HFFc6 (cell line): ENCODE measurements at regions not wholly inside any gene's neighbourhood (a gene's known extent, or its start where the extent isn't known, plus 50 kb on each side); places are given as distances from the start of the nearest gene placed in this dataset.

ENCODE experiments used
- DNase-seq: peaks from one replicate; pipeline ENCODE4 v3.0.0-alpha.2; 2018
- H3K27ac Mint-ChIP-seq: 2 replicates; pipeline ENCODE4 v1.8.0; 2020; ENCODE audit warnings: mild to moderate bottlenecking, mixed read lengths
- H3K27me3 Mint-ChIP-seq: 2 replicates; pipeline ENCODE4 v1.8.0; 2021; ENCODE audit warnings: mild to moderate bottlenecking, moderate library complexity, mixed read lengths; ENCODE audit not compliant: insufficient read depth
- H3K36me3 Mint-ChIP-seq: 2 replicates; pipeline ENCODE4 v1.8.0; 2021; ENCODE audit warnings: low read depth, mixed read lengths
- H3K4me1 Mint-ChIP-seq: 2 replicates; pipeline ENCODE4 v1.8.0; 2020; ENCODE audit warnings: low read depth, mixed read lengths
- H3K4me3 Mint-ChIP-seq: 2 replicates; pipeline ENCODE4 v1.8.0; 2020; ENCODE audit warnings: mild to moderate bottlenecking, moderate library complexity, mixed read lengths
- H3K9me3 Mint-ChIP-seq: 2 replicates; pipeline ENCODE4 v1.8.0; 2020; ENCODE audit warnings: mild to moderate bottlenecking, mixed read lengths
- TF ChIP-seq, protein P1 (sequence below): fragments of 200-600 bp; sonication (generic); IDR thresholded peaks from 2 replicates; pipeline ENCODE4 v1.5.0; 2021; ENCODE audit warnings: antibody characterized with exemption, mild to moderate bottlenecking

DNA sequence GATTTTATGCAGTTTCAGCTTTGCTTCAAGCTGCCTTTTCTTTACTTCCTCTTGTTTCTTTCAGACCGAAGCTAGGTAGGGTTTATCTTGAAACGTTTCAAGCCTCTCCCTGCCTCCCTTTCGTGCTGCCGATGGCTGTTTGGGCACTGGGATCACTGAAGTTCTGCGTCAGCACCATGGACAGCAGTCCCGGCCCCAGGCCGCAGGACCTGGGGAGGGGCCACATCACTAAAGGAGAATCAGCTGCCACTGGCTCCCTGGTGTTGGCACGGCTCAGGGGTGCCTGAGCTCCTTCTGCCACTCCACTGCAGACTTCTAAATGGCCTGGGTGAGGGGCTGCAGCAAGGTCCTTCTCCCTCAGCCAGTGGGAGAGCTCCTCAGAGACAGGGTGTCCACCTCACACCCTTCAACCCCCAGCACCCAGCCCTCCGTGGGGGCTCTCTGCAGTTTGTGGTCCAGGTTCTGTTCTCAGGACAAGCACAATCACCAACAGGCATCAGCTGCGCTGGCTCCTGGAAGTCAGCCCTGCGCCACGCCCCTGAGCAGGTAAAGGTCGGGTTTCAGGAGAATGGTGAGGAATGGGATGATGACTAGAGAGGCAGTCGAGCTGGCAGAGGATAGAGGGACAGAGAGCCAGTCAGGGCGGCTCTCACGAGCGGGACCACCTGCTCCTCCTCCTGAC lies 387.2 kb downstream of the TCERG1L start:
- Mint-ChIP-seq H3K27ac (no peak overlapping the region), H3K4me1 (no peaks in the 10 kb centered on the region), H3K36me3 (no peaks in the 10 kb centered on the region), H3K4me3 (no peak overlapping the region), H3K27me3 (no peaks in the 10 kb centered on the region), H3K9me3 (peaks cover 20% of the 10 kb centered on the region)
- TF ChIP-seq, protein P1, sequence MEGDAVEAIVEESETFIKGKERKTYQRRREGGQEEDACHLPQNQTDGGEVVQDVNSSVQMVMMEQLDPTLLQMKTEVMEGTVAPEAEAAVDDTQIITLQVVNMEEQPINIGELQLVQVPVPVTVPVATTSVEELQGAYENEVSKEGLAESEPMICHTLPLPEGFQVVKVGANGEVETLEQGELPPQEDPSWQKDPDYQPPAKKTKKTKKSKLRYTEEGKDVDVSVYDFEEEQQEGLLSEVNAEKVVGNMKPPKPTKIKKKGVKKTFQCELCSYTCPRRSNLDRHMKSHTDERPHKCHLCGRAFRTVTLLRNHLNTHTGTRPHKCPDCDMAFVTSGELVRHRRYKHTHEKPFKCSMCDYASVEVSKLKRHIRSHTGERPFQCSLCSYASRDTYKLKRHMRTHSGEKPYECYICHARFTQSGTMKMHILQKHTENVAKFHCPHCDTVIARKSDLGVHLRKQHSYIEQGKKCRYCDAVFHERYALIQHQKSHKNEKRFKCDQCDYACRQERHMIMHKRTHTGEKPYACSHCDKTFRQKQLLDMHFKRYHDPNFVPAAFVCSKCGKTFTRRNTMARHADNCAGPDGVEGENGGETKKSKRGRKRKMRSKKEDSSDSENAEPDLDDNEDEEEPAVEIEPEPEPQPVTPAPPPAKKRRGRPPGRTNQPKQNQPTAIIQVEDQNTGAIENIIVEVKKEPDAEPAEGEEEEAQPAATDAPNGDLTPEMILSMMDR = no peak
- no peak for DNase-seq

DNA sequence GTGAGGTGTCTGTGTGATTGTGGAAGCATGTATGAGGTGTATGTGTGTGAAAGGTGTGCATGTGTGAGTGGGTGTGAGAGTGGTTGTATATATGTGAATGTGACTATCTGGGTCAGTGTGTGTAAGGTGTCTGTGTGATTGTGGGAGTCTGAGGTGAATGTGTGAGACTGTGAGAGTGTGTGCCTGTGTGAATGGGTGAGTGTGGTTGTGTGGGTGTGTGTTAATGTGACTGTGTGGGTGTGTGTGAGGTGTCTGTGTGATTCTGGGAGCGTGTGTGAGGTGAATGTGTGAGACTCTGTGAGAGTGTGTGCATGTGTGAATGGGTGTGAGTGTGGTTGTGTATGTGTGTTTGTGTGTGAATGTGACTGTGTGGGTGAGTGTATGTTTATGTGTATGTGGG lies 385.1 kb downstream of the TCERG1L start:
- Mint-ChIP-seq H3K9me3 (peaks cover 22% of the 10 kb centered on the region), H3K4me3 (no peak overlapping the region), H3K27me3 (no peaks in the 10 kb centered on the region), H3K4me1 (no peaks in the 10 kb centered on the region), H3K27ac (no peak overlapping the region), H3K36me3 (no peaks in the 10 kb centered on the region)
- no peak for DNase-seq
- TF ChIP-seq, protein P1 = no peak

DNA sequence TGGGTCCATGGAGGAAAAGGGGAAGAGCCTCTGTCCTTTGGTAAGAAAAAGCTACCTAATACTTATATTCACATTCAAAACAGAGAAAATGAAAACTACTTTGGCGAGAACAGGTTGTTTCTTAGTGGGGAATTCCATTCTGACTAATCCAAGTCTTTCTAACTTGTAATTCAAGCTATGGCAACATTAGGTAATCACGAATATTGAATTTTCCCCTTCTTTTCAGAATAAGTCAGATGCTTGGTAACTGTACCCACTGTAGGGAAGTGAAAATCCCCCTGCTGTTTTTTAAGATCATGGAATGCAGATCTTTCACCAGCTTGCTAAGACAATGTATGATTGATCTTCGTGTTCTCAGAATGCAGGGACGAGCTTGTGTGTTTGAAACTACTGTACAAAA lies 384.4 kb downstream of the TCERG1L start:
- Mint-ChIP-seq H3K27ac (no peak overlapping the region), H3K9me3 (peaks cover 29% of the 10 kb centered on the region), H3K36me3 (no peaks in the 10 kb centered on the region), H3K4me1 (no peaks in the 10 kb centered on the region), H3K27me3 (no peaks in the 10 kb centered on the region), H3K4me3 (no peak overlapping the region)
- DNase-seq = no peak
- TF ChIP-seq, protein P1 = no peak

DNA sequence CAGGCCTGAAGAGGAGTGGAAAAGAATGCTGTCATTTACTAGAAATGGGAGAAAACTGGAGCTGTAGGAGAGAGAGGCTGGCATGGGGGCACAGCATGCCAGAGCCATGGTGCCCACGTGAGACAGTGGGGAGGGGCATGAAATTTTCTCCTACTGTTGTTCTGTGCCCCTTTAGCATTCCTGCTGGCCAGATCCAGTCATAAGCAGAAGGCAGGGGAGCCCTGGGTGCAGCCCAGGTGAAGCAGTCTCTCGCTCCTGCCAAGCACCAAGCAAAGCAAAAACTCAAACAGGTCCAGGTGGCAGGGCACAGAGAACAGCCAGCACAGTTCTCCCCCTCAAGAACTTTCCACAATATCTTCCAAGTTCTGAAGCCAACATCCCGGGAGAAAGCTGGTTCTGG lies 383.2 kb downstream of the TCERG1L start:
- no peak for DNase-seq
- no peaks in the 10 kb centered on the region; the same call in 1 of the 2 replicates for H3K27me3 Mint-ChIP-seq
- H3K36me3 Mint-ChIP-seq = 0 out of 2 replicates have a peak, but pooled peaks cover 4% of the 10 kb centered on the region
- no peak overlapping the region for H3K4me3 Mint-ChIP-seq
- no peak overlapping the region for H3K27ac Mint-ChIP-seq
- H3K4me1 Mint-ChIP-seq = no peaks in the 10 kb centered on the region
- TF ChIP-seq, protein P1 = no peak
- peaks cover 40% of the 10 kb centered on the region for H3K9me3 Mint-ChIP-seq

DNA sequence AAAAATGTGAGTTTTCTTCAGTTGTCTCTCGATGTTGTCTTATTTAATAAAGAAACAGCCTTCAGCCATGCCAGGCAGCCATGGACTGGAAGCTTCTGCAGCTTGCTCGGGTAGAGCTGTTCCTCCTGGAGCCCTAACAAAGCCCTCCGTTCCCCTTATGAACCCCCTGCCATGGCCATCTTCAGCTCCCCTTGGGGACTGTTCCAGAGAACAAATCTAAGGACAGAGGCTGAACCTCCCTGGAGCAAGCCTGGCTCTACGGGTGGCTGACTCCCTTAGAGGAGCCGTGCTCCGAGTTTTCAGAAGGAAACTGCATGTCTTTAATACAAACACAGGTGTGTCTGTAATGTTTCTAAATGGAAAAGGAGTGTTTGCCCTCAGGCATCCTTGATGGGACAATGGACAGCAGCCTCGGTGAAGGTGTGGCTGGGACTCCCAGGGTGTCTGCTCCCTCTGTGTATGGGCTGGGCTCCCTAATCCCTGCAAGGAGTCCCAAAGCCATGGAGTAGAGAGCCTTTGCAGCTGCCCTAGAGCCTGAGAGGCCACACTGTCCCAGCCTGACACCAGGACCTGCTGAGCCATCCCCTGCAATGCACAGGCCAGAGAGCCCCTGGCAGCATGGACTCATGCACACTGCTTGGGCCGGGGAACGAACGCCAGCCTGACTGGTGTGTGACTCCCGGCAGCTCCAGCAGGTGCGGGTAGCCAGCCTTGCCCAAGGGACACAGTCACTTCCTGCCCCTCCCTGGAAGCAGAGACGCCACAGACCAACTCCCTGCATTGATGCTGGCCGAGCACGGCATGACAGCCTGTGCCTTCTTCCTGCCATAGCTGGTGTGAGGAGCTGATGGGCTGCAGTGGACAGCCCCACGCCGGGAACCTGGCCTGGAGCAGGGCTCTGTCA lies 381.8 kb downstream of the TCERG1L start:
- Mint-ChIP-seq H3K27ac (no peak overlapping the region), H3K36me3 (peaks cover 4% of the 10 kb centered on the region; the same call in 1 of the 2 replicates), H3K4me1 (no peaks in the 10 kb centered on the region), H3K27me3 (no peaks in the 10 kb centered on the region; the same call in 1 of the 2 replicates), H3K4me3 (no peak overlapping the region), H3K9me3 (peaks cover 49% of the 10 kb centered on the region)
- TF ChIP-seq, protein P1 = no peak
- DNase-seq = no peak
